Hematopoietic multipotent progenitor cell treated with erythropoietin and hydrocortisone succinate and interleukin-3 and kit ligand, for 8 days (in vitro differentiated cells): ENCODE measurements at regions not wholly inside any gene's neighbourhood (a gene's known extent, or its start where the extent isn't known, plus 50 kb on each side); places are given as distances from the start of the nearest gene placed in this dataset.
A peak's percentile ranks its signal among the peaks of the same experiment; 100 is the strongest.
"Not testable (repeated sequence)": the region's sequence is repeated elsewhere in the genome, so short reads cannot be mapped to it uniquely, and the experiment has no call there.

ENCODE experiments used
- DNase-seq: peaks from one replicate; pipeline ENCODE4 v3.0.0-alpha.2; 2015

- no peak for DNase-seq
These were observed 209.8 kb upstream of the MYO3A start for GRCh38 chr10:25724241-25724640.

DNA sequence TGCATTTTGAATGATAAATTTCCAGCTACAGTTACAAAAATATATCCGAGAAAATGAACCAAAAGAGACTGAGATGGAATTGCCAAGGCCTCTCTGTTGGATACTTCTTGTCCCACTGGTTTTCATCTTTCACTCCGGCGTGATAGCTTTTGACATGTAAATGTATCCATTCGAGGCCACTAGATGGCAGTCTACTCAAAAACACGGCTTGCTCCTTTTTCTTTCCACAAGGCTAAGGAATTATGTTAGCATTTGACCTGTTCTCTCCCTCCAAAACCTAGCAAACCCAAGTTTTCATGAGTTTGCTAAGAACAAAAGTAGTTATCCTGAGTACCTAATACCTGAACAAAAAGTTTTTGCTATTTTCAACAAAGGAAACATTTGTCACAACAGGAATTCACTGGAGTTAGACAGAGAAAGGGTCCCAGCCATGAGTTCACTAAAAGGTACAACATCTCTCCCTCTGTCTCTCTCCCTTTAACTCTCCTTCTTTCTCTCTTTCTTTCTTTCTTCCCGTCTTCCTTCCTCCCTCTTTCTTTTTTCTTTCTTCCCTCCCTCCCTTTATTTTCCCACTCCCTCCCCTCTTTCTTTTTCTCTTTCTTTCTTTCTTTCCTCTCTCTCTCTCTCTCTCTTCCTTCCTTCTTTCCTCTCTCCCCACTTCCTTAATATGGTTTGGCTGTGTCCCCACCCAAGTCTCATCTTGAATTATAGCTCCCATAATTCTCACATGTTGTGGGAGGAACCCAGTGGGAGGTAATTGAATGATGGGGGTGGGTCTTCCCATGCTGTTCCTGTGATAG lies 207.9 kb upstream of the MYO3A start:
- DNase-seq: peak; percentile 62

- DNase-seq: no peak
These were observed 195.3 kb upstream of the MYO3A start for GRCh38 chr10:25738776-25739175.

DNA sequence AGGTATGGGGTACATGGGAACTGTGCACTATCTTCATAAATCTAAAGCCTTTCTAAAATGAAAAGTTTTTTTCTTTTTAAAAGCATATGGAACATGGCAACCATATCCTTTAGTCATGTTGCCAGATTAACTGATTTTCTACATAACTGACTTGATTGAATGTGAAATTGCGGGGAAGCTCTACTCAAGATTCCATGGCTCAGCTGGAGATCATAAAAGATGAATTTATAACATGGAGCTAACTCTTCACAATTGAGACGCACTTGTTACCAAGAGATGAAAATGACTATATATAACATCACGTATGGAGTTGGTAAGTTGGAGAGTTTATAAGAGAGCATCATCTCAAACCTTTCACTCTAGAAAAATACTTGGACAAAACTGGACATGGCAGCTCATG lies 190.2 kb upstream of the MYO3A start:
- no peak for DNase-seq

DNA sequence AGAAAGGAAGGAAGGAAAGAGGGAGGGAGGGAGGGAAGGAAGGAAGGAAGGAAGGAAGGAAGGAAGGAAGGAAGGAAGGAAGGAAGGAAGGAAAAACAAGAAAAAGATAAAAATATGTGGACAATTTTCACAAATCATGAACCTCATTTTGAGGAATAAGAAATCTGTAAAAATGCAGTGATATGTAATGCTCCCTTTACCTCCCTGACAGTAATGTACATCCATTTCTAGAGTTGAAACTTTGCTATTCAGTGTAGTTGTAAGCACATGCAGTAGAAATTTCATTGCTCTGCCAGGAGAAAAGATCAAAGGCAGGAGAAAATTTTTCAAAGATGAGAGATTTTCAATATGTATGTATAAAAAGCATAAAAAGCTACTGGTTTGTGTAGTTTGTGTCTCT lies 189.5 kb upstream of the MYO3A start:
- no peak for DNase-seq

DNA sequence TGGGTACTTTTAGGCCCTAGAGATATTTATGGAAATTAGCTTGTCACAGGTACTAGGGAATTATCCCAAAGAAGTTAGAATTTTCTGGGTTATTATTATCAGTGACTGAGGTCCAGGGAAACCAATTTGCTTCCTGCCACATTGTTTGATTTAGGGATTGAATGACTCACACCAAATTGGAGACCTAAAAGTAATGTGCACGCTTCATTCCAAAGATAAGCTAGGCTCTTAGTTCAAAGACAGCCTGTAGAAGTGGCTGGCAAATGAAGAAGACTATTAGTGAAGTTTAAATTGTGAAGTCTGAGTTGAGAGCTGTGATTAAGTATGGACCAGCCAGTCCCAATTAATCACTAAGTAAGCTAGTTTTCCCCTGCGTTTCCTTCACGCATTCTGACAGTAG lies 188.1 kb upstream of the MYO3A start:
- DNase-seq: no peak

DNA sequence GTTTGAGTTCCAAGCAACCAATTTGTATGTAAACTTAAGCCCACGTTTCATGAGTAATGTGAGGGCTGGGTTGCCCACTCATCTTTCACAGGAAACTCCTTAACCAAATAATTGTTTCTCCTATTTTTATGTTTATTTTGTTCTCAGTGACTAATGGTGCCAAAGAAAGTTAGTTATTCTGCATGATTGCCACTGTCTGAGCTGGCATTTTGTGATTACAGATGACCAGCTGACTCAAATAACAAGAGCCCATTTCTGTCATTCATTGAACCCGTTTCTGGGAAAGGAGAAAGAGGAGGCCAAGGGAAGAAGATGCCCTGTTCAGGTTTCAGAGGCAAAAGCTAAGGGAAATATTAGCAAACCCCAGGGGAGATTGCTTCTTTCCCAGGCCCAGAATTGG lies 186.9 kb upstream of the MYO3A start:
- no peak for DNase-seq

GRCh38 chr10:25748509-25748908 lies 185.5 kb upstream of the MYO3A start:
- no peak for DNase-seq

DNA sequence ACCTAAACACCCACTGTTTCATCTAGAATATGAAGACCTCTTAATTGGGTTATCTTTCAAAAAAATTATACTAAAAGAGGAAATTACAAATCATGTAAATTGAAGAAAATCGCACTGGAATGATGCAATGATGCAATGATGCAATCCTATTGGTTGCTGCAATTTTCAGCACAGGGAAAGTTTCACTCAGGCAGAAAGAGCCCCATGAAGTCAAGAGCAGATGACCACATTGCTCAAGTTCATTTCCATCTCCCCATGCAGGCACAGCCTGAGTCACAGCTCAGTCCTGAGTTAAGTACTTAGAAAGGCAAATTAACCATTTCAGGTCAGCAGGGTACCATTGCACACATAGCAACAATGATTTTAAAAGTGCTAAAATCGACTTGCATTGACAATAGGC lies 180.3 kb upstream of the MYO3A start:
- no peak for DNase-seq

- DNase-seq: not testable (repeated sequence)
These were observed 178.2 kb upstream of the MYO3A start for GRCh38 chr10:25755874-25756273.

DNA sequence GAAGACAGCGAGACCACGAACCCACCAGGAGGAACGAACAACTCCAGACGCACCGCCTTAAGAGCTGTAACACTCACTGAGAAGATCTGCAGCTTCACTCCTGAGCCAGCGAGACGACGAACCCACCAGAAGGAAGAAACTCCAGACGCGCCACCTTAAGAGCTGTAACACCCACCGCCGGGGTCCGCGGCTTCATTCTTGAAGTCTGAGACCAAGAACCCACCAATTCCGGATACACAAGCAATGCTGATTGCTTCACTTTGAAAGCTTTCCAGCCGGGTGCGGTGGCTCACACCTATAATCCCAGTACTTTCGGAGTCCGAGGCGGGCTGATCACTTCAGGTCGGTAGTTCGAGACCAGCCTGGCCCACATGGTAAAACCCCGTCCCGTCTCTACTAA lies 177.2 kb upstream of the MYO3A start:
- DNase-seq: no peak

DNA sequence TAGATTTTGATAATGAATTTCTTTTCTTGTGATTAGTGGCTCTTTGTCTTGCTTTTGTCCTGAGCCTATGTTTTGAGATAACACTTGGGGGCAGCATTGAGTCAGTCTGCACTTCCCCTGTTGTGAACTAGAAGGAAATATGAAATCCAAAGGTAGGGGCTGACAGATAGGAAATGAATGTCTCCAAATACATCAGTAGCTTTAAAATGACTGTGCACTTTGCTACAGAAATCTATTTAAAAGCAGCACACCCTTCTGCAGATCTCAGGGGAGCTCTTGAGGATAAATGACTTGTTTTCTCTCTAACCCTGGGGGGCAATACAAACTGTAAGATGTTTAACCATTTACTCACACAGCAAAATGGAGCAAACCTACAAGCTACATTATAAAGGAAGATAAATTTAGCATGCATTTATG lies 176.0 kb upstream of the MYO3A start:
- DNase-seq: peak; percentile 41

- no peak for DNase-seq
These were observed 175.5 kb upstream of the MYO3A start for GRCh38 chr10:25758511-25758910.

GRCh38 chr10:25761937-25762336 lies 172.1 kb upstream of the MYO3A start:
- DNase-seq: no peak

DNA sequence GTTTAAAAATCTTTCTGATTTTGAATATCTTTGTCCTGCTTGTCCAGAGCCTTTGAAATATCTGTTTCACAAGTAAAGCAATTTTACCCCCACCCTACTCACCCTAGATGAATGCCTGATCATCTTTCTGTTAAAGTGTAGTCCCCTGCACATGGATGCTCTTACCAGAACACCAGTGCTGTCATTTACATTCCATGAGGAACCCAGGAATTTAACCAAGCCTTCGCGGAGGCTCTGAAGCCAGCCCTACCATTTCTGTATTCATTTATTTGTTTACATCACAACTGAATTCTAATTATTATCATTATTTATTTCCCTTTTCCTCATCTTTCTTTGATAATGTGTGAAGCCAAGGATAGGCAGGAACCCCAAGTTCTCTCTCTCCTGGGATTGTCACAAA lies 167.8 kb upstream of the MYO3A start:
- DNase-seq: no peak

DNA sequence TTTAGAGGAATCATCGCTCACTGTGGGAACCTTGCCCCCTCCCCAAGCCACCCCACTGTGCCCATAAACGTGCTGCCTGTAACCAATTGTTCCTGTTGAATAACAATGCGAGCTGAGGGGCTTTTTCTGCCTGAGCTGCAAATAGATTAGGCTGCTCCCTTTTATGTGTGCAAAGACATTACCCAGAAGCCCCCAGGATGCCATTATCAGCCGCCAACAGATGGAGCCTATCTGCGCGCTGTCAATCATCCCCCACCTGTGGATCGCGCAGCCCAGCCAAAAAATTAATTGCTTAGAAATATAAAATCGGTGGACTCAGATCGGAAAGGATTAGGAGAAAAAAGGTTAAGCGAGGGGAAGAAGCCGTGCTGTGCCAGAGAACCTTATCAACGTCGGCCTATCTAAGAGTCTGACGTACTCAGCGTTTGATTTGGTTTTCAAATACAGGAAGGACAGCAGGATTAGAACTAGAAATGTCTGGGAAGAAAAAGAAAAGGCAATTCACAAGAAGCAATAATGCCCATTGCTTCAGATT lies 167.3 kb upstream of the MYO3A start:
- DNase-seq: peak; percentile 39

- DNase-seq: no peak
These were observed 165.9 kb upstream of the MYO3A start for GRCh38 chr10:25768167-25768566.

DNA sequence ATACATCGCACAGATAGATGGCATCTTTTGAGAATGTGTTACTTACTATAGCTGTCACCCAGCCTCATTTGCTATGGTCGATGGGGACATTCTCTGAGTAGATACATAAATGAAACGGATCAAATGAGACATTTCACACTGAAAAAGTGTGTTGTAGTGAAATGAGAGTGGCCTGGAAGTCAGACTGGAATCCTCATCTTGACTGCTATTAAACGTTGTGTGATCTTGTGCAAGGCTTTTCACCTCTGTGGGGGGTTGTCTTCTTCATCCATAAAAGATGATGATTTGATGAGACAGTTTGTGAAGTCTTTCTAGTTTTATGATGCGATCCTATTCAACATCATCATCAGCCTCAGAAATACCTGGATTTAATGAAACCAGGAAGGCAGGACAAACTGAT lies 155.4 kb upstream of the MYO3A start:
- no peak for DNase-seq

- no peak for DNase-seq
These were observed 147.9 kb upstream of the MYO3A start for GRCh38 chr10:25786161-25786560.

GRCh38 chr10:25786899-25787298 lies 147.1 kb upstream of the MYO3A start:
- no peak for DNase-seq

DNA sequence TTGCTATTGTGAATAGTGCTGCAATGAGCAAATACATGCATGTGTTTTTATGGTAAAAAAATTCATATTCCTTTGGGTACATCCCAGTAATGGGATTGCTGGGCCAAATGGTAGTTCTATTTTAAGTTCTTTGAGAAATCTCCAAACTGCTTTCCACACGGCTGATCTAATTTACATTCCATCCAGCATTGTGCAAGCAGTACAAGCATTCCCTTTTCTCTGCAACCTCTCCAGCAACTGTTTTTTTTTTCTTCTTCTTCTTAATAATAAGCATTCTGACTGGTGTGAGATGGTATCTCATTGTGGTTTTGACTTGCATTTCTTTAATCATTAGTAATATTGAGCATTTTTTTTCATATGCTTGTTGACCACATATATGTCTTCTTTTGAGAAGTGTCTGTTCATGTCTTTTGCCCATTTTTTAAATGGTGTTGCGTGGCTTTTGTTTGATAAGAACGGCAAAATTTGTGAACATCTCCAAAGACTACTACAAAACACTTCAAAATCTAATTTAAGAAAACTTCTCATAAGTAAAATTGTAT lies 136.1 kb upstream of the MYO3A start:
- DNase-seq: no peak

GRCh38 chr10:25804505-25804904 lies 129.5 kb upstream of the MYO3A start:
- no peak for DNase-seq

GRCh38 chr10:25805986-25806385 lies 128.0 kb upstream of the MYO3A start:
- no peak for DNase-seq

GRCh38 chr10:25808372-25808771 lies 125.7 kb upstream of the MYO3A start:
- DNase-seq: no peak
